Activated T-helper 1 cell treated with anti-CD3 and anti-CD28 coated beads, Interleukin-12 subunit alpha, Interleukin-12 subunit beta, Interleukin-2, Interleukin-4 antibody, amounts not matched to agents 30 ng/mL and 10 ng/mL and 1 ng/mL, durations not matched to agents 14 hours and 24 hours and 36 hours (primary cell): ENCODE measurements at regions not wholly inside any gene's neighbourhood (a gene's known extent, or its start where the extent isn't known, plus 50 kb on each side); places are given as distances from the start of the nearest gene placed in this dataset.
A peak's percentile ranks its signal among the peaks of the same experiment; 100 is the strongest.

Experiments
- DNase-seq: peaks from one replicate; pipeline ENCODE4 v3.0.0; 2021; ENCODE audit warnings: low spot score
- H3K27ac Mint-ChIP-seq: one replicate; pipeline ENCODE4 v1.8.0; 2021; ENCODE audit warnings: mild to moderate bottlenecking, mixed read lengths
- H3K27me3 Mint-ChIP-seq: one replicate; pipeline ENCODE4 v1.8.0; 2022; ENCODE audit warnings: mild to moderate bottlenecking, moderate library complexity, mixed read lengths; ENCODE audit not compliant: insufficient read depth
- H3K36me3 Mint-ChIP-seq: one replicate; pipeline ENCODE4 v1.8.0; 2021; ENCODE audit warnings: low read depth, mixed read lengths
- H3K4me1 Mint-ChIP-seq: one replicate; pipeline ENCODE4 v1.8.0; 2021; ENCODE audit warnings: low read depth, mixed read lengths
- H3K4me3 Mint-ChIP-seq: one replicate; pipeline ENCODE4 v1.8.0; 2021; ENCODE audit warnings: mild to moderate bottlenecking, moderate library complexity, mixed read lengths
- H3K9me3 Mint-ChIP-seq: one replicate; pipeline ENCODE4 v1.8.0; 2021; ENCODE audit warnings: mixed read lengths
- intact Hi-C: fragments of 100-400 bp; cut with micrococcal nuclease; formaldehyde crosslinking; loops from one replicate; pipeline ENCODE4 v1.15.1; 2024

GRCh38 chr1:232459087-232459486, 170.8 kb downstream of the SIPA1L2 start:
- peaks cover 16% of the 10 kb centered on the region for H3K4me1 Mint-ChIP-seq
- peaks cover 5% of the 10 kb centered on the region for H3K27me3 Mint-ChIP-seq
- intact Hi-C loops, result loop anchor here (5.0 kb wide), 2 partner anchors 68 to 168 kb away; no protein-coding TSS in a partner anchor
- no peak overlapping the region for H3K27ac Mint-ChIP-seq
- no peak overlapping the region for H3K4me3 Mint-ChIP-seq
- no peaks in the 10 kb centered on the region for H3K36me3 Mint-ChIP-seq
- DNase-seq, result no peak
- no peaks in the 10 kb centered on the region for H3K9me3 Mint-ChIP-seq

GRCh38 chr1:232457595-232457994, 172.3 kb downstream of the SIPA1L2 start:
- no peaks in the 10 kb centered on the region for H3K9me3 Mint-ChIP-seq
- H3K27ac Mint-ChIP-seq, result no peak overlapping the region
- no peaks in the 10 kb centered on the region for H3K27me3 Mint-ChIP-seq
- DNase-seq, result peak; percentile 11
- H3K36me3 Mint-ChIP-seq, result no peaks in the 10 kb centered on the region
- intact Hi-C loops, result loop anchor here (5.0 kb wide), 2 partner anchors 70 to 170 kb away; no protein-coding TSS in a partner anchor
- H3K4me3 Mint-ChIP-seq, result no peak overlapping the region
- peaks cover 16% of the 10 kb centered on the region for H3K4me1 Mint-ChIP-seq

GRCh38 chr1:232456714-232457113, 173.2 kb downstream of the SIPA1L2 start:
- H3K9me3 Mint-ChIP-seq, result no peaks in the 10 kb centered on the region
- peaks cover 25% of the 10 kb centered on the region for H3K4me1 Mint-ChIP-seq
- intact Hi-C loops, result loop anchor here (5.0 kb wide), 2 partner anchors 71 to 171 kb away; no protein-coding TSS in a partner anchor
- no peaks in the 10 kb centered on the region for H3K36me3 Mint-ChIP-seq
- no peak overlapping the region for H3K4me3 Mint-ChIP-seq
- H3K27ac Mint-ChIP-seq, result no peak overlapping the region
- H3K27me3 Mint-ChIP-seq, result no peaks in the 10 kb centered on the region
- DNase-seq, result no peak

GRCh38 chr1:232454227-232454886, 175.6 kb downstream of the SIPA1L2 start:
- Mint-ChIP-seq H3K9me3 (no peaks in the 10 kb centered on the region), H3K27me3 (no peaks in the 10 kb centered on the region), H3K4me1 (peaks cover 30% of the 10 kb centered on the region), H3K36me3 (no peaks in the 10 kb centered on the region), H3K27ac (no peak overlapping the region), H3K4me3 (no peak overlapping the region)
- intact Hi-C loops, result no loop called here
- DNase-seq, result no peak

GRCh38 chr1:232452736-232453440, 177.0 kb downstream of the SIPA1L2 start:
- no peak for DNase-seq
- Mint-ChIP-seq H3K27me3 (no peaks in the 10 kb centered on the region), H3K9me3 (no peaks in the 10 kb centered on the region), H3K27ac (no peak overlapping the region), H3K4me3 (no peak overlapping the region), H3K4me1 (peaks cover 25% of the 10 kb centered on the region), H3K36me3 (no peaks in the 10 kb centered on the region)
- intact Hi-C loops, result no loop called here

- H3K27ac Mint-ChIP-seq, result no peak overlapping the region
- no peak overlapping the region for H3K4me3 Mint-ChIP-seq
- peaks cover 17% of the 10 kb centered on the region for H3K4me1 Mint-ChIP-seq
- no peaks in the 10 kb centered on the region for H3K36me3 Mint-ChIP-seq
- DNase-seq, result no peak
- intact Hi-C loops, result no loop called here
- H3K9me3 Mint-ChIP-seq, result no peaks in the 10 kb centered on the region
- peaks cover 2% of the 10 kb centered on the region for H3K27me3 Mint-ChIP-seq
These were observed 177.8 kb downstream of the SIPA1L2 start for GRCh38 chr1:232452117-232452516.

- H3K36me3 Mint-ChIP-seq, result no peaks in the 10 kb centered on the region
- intact Hi-C loops, result no loop called here
- H3K27me3 Mint-ChIP-seq, result peaks cover 2% of the 10 kb centered on the region
- H3K4me3 Mint-ChIP-seq, result no peak overlapping the region
- no peak overlapping the region for H3K27ac Mint-ChIP-seq
- no peak for DNase-seq
- H3K9me3 Mint-ChIP-seq, result no peaks in the 10 kb centered on the region
- H3K4me1 Mint-ChIP-seq, result peaks cover 14% of the 10 kb centered on the region
These were observed 178.4 kb downstream of the SIPA1L2 start for GRCh38 chr1:232451506-232451905.

- intact Hi-C loops, result no loop called here
- Mint-ChIP-seq H3K4me3 (no peak overlapping the region), H3K4me1 (peaks cover 14% of the 10 kb centered on the region), H3K27ac (no peak overlapping the region), H3K9me3 (no peaks in the 10 kb centered on the region), H3K27me3 (peaks cover 2% of the 10 kb centered on the region), H3K36me3 (no peaks in the 10 kb centered on the region)
- DNase-seq, result no peak
These were observed 179.3 kb downstream of the SIPA1L2 start for GRCh38 chr1:232450615-232451014.

GRCh38 chr1:232447125-232447524, 182.8 kb downstream of the SIPA1L2 start:
- H3K4me3 Mint-ChIP-seq, result no peak overlapping the region
- H3K36me3 Mint-ChIP-seq, result no peaks in the 10 kb centered on the region
- no peaks in the 10 kb centered on the region for H3K9me3 Mint-ChIP-seq
- intact Hi-C loops, result no loop called here
- peaks cover 9% of the 10 kb centered on the region for H3K4me1 Mint-ChIP-seq
- no peak overlapping the region for H3K27ac Mint-ChIP-seq
- no peak for DNase-seq
- peaks cover 2% of the 10 kb centered on the region for H3K27me3 Mint-ChIP-seq

GRCh38 chr1:232445361-232446106, 184.4 kb downstream of the SIPA1L2 start:
- H3K27me3 Mint-ChIP-seq, result peaks cover 2% of the 10 kb centered on the region
- no peak overlapping the region for H3K27ac Mint-ChIP-seq
- H3K4me3 Mint-ChIP-seq, result no peak overlapping the region
- H3K36me3 Mint-ChIP-seq, result no peaks in the 10 kb centered on the region
- no peaks in the 10 kb centered on the region for H3K9me3 Mint-ChIP-seq
- intact Hi-C loops, result no loop called here
- no peak for DNase-seq
- peaks cover 9% of the 10 kb centered on the region for H3K4me1 Mint-ChIP-seq

- Mint-ChIP-seq H3K4me1 (peaks cover 14% of the 10 kb centered on the region), H3K9me3 (no peaks in the 10 kb centered on the region), H3K27me3 (peaks cover 2% of the 10 kb centered on the region), H3K36me3 (no peaks in the 10 kb centered on the region), H3K4me3 (no peak overlapping the region), H3K27ac (no peak overlapping the region)
- intact Hi-C loops, result no loop called here
- DNase-seq, result no peak
These were observed 186.6 kb downstream of the SIPA1L2 start for GRCh38 chr1:232443372-232443771.

- Mint-ChIP-seq H3K4me3 (no peak overlapping the region), H3K4me1 (peaks cover 14% of the 10 kb centered on the region), H3K36me3 (no peaks in the 10 kb centered on the region), H3K27ac (no peak overlapping the region), H3K27me3 (no peaks in the 10 kb centered on the region), H3K9me3 (no peaks in the 10 kb centered on the region)
- intact Hi-C loops, result no loop called here
- DNase-seq, result no peak
These were observed 188.9 kb downstream of the SIPA1L2 start for GRCh38 chr1:232441036-232441411.
